Loucy (cell line): ENCODE measurements at regions not wholly inside any gene's neighbourhood (a gene's known extent, or its start where the extent isn't known, plus 50 kb on each side); places are given as distances from the start of the nearest gene placed in this dataset.

Experiments used
- CTCF ChIP-seq: fragments of 200-600 bp; sonication (generic); conservative IDR thresholded peaks from 2 replicates; pipeline ENCODE4 v1.5.1; 2014; ENCODE audit warnings: mild to moderate bottlenecking, antibody characterized with exemption, low read length
- EZH2phosphoT487 ChIP-seq: fragments of 200-600 bp; IDR thresholded peaks from 2 replicates; pipeline ENCODE4 v1.6.1; 2018; ENCODE audit warnings: antibody characterized with exemption, mild to moderate bottlenecking, moderate library complexity, borderline replicate concordance

GRCh38 chr3:104947943-104948342 is 418.8 kb upstream of the ALCAM start:
- TF ChIP-seq CTCF (no peak), EZH2phosphoT487 (no peak)
